Loucy (cell line): ENCODE measurements at regions not wholly inside any gene's neighbourhood (a gene's known extent, or its start where the extent isn't known, plus 50 kb on each side); places are given as distances from the start of the nearest gene placed in this dataset.

ENCODE experiments used
- H2AFZ ChIP-seq: fragments of 200-600 bp; sonication (generic); 2 replicates; pipeline ENCODE4 v1.6.0; 2016; ENCODE audit warnings: antibody characterized with exemption, mild to moderate bottlenecking, low read length, moderate library complexity
- H3F3A ChIP-seq: fragments of 200-600 bp; 2 replicates; pipeline ENCODE4 v1.6.0; 2016; ENCODE audit warnings: antibody characterized with exemption, low read depth, mild to moderate bottlenecking
- H3K27me3 ChIP-seq: fragments of 200-600 bp; sonication (generic); 2 replicates; pipeline ENCODE4 v1.6.1; 2014; ENCODE audit warnings: low read length, mild to moderate bottlenecking; ENCODE audit not compliant: insufficient read depth, poor library complexity, severe bottlenecking
- H3K36me3 ChIP-seq: fragments of 200-600 bp; sonication (generic); 2 replicates; pipeline ENCODE4 v1.6.1; 2016; ENCODE audit warnings: low read length; ENCODE audit not compliant: insufficient read depth
- H3K4me1 ChIP-seq: fragments of 200-600 bp; sonication (generic); 2 replicates; pipeline ENCODE4 v1.5.1; 2014; ENCODE audit warnings: low read length, mild to moderate bottlenecking; ENCODE audit not compliant: insufficient read depth, poor library complexity, severe bottlenecking
- H3K4me2 ChIP-seq: fragments of 200-600 bp; sonication (generic); 2 replicates; pipeline ENCODE4 v1.6.0; 2014; ENCODE audit warnings: antibody characterized with exemption, low read length, low read depth, mild to moderate bottlenecking; ENCODE audit not compliant: poor library complexity, severe bottlenecking
- H3K4me3 ChIP-seq: fragments of 200-600 bp; sonication (generic); 2 replicates; pipeline ENCODE4 v1.5.1; 2014; ENCODE audit warnings: low read length, mild to moderate bottlenecking, mixed read lengths; ENCODE audit not compliant: poor library complexity, severe bottlenecking
- H3K79me2 ChIP-seq: fragments of 200-600 bp; sonication (generic); 2 replicates; pipeline ENCODE4 v1.6.1; 2014; ENCODE audit warnings: low read length; ENCODE audit not compliant: insufficient read depth
- H3K9ac ChIP-seq: fragments of 200-600 bp; sonication (generic); 2 replicates; pipeline ENCODE4 v1.6.0; 2014; ENCODE audit warnings: mild to moderate bottlenecking, low read depth, low read length, moderate library complexity; ENCODE audit not compliant: poor library complexity, severe bottlenecking
- H3K9me2 ChIP-seq: fragments of 200-600 bp; sonication (generic); replicated peaks from 2 replicates; pipeline ENCODE4 v1.6.1; 2016; ENCODE audit warnings: low read depth, low read length, mixed read lengths
- H3K9me3 ChIP-seq: fragments of 200-600 bp; sonication (generic); 2 replicates; pipeline ENCODE4 v1.6.1; 2014; ENCODE audit warnings: mild to moderate bottlenecking, antibody characterized with exemption, low read length, low read depth; ENCODE audit not compliant: insufficient read depth
- H4K20me1 ChIP-seq: fragments of 200-600 bp; sonication (generic); 2 replicates; pipeline ENCODE4 v1.6.0; 2014; ENCODE audit warnings: antibody characterized with exemption, low read length, mild to moderate bottlenecking; ENCODE audit not compliant: insufficient read depth, poor library complexity, severe bottlenecking
- EZH2phosphoT487 ChIP-seq: fragments of 200-600 bp; IDR thresholded peaks from 2 replicates; pipeline ENCODE4 v1.6.1; 2018; ENCODE audit warnings: antibody characterized with exemption, mild to moderate bottlenecking, moderate library complexity, borderline replicate concordance
- TF ChIP-seq, protein P1 (sequence below): fragments of 200-600 bp; sonication (generic); conservative IDR thresholded peaks from 2 replicates; pipeline ENCODE4 v1.5.1; 2014; ENCODE audit warnings: mild to moderate bottlenecking, antibody characterized with exemption, low read length

DNA sequence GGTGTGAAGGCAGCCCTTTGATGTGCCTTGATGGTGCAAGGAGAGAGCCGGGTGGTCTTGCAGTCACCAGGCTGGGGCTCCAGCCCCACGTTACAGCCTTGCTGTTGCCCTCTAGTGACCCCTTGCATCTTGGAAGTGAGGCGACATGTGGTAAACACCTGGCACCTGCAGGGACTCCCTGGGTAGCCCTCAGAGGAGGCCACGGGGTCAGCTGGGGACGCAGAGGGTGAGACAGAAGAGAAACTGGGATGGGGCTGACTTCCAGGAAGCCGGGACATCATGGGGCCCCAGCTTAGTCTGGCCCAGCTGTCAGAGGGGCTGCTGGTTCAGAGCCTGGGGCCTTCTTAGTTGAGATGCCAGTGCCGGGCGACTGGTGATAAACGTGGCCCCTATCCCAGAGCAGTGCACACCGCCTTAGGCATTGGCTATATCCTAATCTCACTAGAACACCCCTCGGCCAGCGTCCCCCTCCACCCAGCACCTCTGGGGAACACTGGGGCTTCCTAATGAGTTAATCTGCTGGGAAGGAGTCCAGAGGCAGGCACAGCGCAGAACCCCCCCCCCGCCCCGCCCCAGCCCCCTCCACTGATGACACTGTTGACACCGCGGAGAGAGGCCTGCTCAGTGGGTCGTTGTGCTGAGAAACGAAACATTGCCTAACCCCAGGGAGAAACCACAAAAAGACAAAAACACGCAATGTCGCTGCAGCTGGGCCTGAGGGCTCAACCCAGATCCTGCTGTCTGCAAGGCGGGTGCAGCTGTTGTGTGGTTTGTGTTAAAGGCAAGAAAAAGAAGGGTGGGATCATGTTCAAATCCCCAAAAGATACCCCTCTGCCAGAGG, 60.5 kb upstream of the KLF13 start:
- no peaks in the 10 kb centered on the region for H3K36me3 ChIP-seq
- H3K27me3 ChIP-seq, result no peaks in the 10 kb centered on the region
- H3K4me2 ChIP-seq, result no peak overlapping the region
- no peaks in the 10 kb centered on the region for H3K9me3 ChIP-seq
- no peaks in the 10 kb centered on the region for H3K79me2 ChIP-seq
- H3K4me3 ChIP-seq, result no peak overlapping the region
- no peak for TF ChIP-seq EZH2phosphoT487
- TF ChIP-seq, protein P1, sequence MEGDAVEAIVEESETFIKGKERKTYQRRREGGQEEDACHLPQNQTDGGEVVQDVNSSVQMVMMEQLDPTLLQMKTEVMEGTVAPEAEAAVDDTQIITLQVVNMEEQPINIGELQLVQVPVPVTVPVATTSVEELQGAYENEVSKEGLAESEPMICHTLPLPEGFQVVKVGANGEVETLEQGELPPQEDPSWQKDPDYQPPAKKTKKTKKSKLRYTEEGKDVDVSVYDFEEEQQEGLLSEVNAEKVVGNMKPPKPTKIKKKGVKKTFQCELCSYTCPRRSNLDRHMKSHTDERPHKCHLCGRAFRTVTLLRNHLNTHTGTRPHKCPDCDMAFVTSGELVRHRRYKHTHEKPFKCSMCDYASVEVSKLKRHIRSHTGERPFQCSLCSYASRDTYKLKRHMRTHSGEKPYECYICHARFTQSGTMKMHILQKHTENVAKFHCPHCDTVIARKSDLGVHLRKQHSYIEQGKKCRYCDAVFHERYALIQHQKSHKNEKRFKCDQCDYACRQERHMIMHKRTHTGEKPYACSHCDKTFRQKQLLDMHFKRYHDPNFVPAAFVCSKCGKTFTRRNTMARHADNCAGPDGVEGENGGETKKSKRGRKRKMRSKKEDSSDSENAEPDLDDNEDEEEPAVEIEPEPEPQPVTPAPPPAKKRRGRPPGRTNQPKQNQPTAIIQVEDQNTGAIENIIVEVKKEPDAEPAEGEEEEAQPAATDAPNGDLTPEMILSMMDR, result no peak
- no peaks in the 10 kb centered on the region for H3F3A ChIP-seq
- H2AFZ ChIP-seq, result no peak overlapping the region
- H3K9me2 ChIP-seq, result no peaks in the 10 kb centered on the region
- no peak overlapping the region for H3K9ac ChIP-seq
- H3K4me1 ChIP-seq, result peaks cover 38% of the 10 kb centered on the region
- no peaks in the 10 kb centered on the region for H4K20me1 ChIP-seq

DNA sequence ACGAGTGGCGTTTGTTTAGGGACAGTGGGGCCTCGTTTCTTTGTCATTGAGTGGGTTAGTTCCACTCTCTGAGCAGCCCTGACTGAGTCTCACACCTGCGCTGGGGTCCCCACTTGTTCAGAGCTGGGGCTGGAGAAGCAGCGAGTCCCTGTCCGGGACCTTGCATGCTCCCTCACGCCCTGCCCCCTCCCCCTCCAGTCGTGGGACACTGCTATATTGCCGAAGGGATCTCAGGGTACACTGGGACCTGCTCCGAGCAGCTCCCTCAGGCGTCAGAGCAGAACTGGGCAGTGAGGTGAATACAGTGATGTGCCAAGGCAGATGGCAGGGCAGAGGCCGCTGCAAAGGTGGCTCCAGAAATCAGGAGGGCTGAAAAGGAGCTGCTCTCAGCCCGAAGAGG, 59.9 kb upstream of the KLF13 start:
- no peak overlapping the region for H3K4me3 ChIP-seq
- no peaks in the 10 kb centered on the region for H4K20me1 ChIP-seq
- no peaks in the 10 kb centered on the region for H3K9me2 ChIP-seq
- peaks cover 38% of the 10 kb centered on the region for H3K4me1 ChIP-seq
- no peaks in the 10 kb centered on the region for H3K36me3 ChIP-seq
- TF ChIP-seq, protein P1, result no peak
- TF ChIP-seq EZH2phosphoT487, result no peak
- H3F3A ChIP-seq, result no peaks in the 10 kb centered on the region
- H3K9me3 ChIP-seq, result no peaks in the 10 kb centered on the region
- H3K27me3 ChIP-seq, result no peaks in the 10 kb centered on the region
- no peak overlapping the region for H2AFZ ChIP-seq
- no peak overlapping the region for H3K9ac ChIP-seq
- no peak overlapping the region for H3K4me2 ChIP-seq
- H3K79me2 ChIP-seq, result no peaks in the 10 kb centered on the region

DNA sequence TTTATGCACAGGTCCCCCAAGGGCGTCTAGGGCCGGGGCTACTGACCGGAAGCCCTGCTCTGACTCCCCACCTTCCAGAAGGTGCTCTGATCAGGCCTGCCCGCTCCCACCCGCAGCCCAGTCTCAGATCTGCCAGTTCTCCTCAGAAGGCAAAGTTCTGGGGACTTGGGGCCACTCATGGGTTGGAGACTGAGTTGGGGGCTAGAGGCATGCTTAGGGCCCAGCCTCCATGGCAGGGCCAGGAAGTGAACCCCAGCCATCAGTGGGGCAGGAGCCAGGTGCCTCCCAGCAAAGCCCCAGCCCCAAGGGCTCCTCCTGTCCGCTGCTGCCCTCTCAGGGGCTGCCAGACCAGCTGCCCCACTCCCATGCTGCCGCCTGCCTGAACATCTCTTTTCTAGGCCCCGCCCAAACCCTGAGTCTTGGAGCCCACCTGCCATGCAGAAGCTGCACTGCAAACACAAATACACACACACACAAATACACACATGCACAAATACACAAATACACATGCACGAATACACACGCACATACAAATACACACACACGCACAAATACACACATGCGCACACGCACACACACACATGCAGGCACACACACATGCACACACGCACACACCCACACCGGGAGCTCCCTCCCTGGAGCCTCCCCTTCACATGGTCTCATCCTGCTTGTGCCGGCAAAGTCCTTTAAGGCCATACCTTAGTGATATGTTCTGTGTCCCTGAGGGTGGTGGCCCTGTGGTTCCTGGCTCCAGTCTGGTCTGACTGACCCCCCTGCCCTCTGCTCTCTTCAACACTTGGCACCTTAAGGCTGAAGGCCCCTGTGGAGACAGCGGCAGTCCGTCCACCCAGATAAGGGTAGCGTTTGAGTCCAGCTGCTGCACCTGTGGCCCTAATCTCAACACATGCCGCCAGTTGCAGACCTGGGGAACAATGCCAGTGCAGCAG, 59.2 kb upstream of the KLF13 start:
- Histone ChIP-seq H4K20me1 (no peaks in the 10 kb centered on the region), H3K4me3 (no peak overlapping the region)
- TF ChIP-seq, protein P1, result no peak
- TF ChIP-seq EZH2phosphoT487, result no peak

More for the DNA sequence above, 59.2 kb upstream of the KLF13 start:
- Histone ChIP-seq H3K9ac (no peak overlapping the region), H3K36me3 (no peaks in the 10 kb centered on the region), H2AFZ (no peak overlapping the region; the same call in 1 of the 2 replicates), H3K4me1 (peaks cover 38% of the 10 kb centered on the region), H3K79me2 (no peaks in the 10 kb centered on the region), H3K27me3 (no peaks in the 10 kb centered on the region), H3K4me2 (no peak overlapping the region), H3F3A (no peaks in the 10 kb centered on the region), H3K9me2 (no peaks in the 10 kb centered on the region), H3K9me3 (no peaks in the 10 kb centered on the region)
